ENCODE measurements at regions not wholly inside any gene's neighbourhood (a gene's known extent, or its start where the extent isn't known, plus 50 kb on each side); places are given as distances from the start of the nearest gene placed in this dataset.
"Not testable (repeated sequence)": the region's sequence is repeated elsewhere in the genome, so short reads cannot be mapped to it uniquely, and the experiment has no call there.

GRCh38 chr21:34276711-34277425 is 86.9 kb upstream of the KCNE2 start:
- DNase-seq = no peak

- DNase-seq = no peak
Measured at GRCh38 chr21:34278451-34278850, 85.4 kb upstream of the KCNE2 start.

GRCh38 chr21:34279285-34279684 is 84.5 kb upstream of the KCNE2 start:
- DNase-seq = no peak

GRCh38 chr21:34279883-34280282 is 83.9 kb upstream of the KCNE2 start:
- no peak for DNase-seq

GRCh38 chr21:34280389-34280795 is 83.4 kb upstream of the KCNE2 start:
- DNase-seq = no peak

- DNase-seq = no peak
Measured at GRCh38 chr21:34280959-34281358, 82.8 kb upstream of the KCNE2 start.

GRCh38 chr21:34282223-34282622 is 81.6 kb upstream of the KCNE2 start:
- DNase-seq = no peak

GRCh38 chr21:34284666-34285065 is 79.1 kb upstream of the KCNE2 start:
- no peak for DNase-seq

GRCh38 chr21:34288042-34288441 is 75.8 kb upstream of the KCNE2 start:
- not testable (repeated sequence) for DNase-seq

- no peak for DNase-seq
Measured at GRCh38 chr21:34289856-34290255, 74.0 kb upstream of the KCNE2 start.

- DNase-seq = no peak
Measured at GRCh38 chr21:34296878-34297277, 66.9 kb upstream of the KCNE2 start.

- DNase-seq = no peak
Measured at GRCh38 chr21:34298534-34299167, 65.2 kb upstream of the KCNE2 start.

- DNase-seq = no peak
Measured at GRCh38 chr21:34299168-34299539, 64.7 kb upstream of the KCNE2 start.

GRCh38 chr21:34302521-34302920 is 61.3 kb upstream of the KCNE2 start:
- DNase-seq = no peak

GRCh38 chr21:34305605-34306604 is 57.9 kb upstream of the KCNE2 start:
- no peak for DNase-seq

GRCh38 chr21:34307991-34308532 is 55.7 kb upstream of the KCNE2 start:
- no peak for DNase-seq

- DNase-seq = no peak
Measured at GRCh38 chr21:34311561-34312330, 52.1 kb upstream of the KCNE2 start.

GRCh38 chr21:34313116-34313515 is 50.7 kb upstream of the KCNE2 start:
- no peak for DNase-seq

Data from CD4-positive, alpha-beta T cell treated with Interleukin-15 for 1 hour (primary cell).